Hepatocyte (in vitro differentiated cells): ENCODE measurements at regions not wholly inside any gene's neighbourhood (a gene's known extent, or its start where the extent isn't known, plus 50 kb on each side); places are given as distances from the start of the nearest gene placed in this dataset.

Experiments
- DNase-seq: peaks from one replicate; pipeline ENCODE4 v3.0.0-alpha.2; 2016; ENCODE audit warnings: low spot score
- H2AFZ ChIP-seq: fragments of 200-600 bp; sonication (generic); 2 replicates; pipeline ENCODE4 v1.6.0; 2016; ENCODE audit warnings: antibody characterized with exemption, mild to moderate bottlenecking
- H3K27ac ChIP-seq: fragments of 200-600 bp; sonication (generic); 2 replicates; pipeline ENCODE4 v1.5.1; 2016; ENCODE audit warnings: mild to moderate bottlenecking
- H3K27me3 ChIP-seq: fragments of 200-600 bp; sonication (generic); 2 replicates; pipeline ENCODE4 v1.6.1; 2016
- H3K36me3 ChIP-seq: fragments of 200-600 bp; sonication (generic); replicated peaks from 2 replicates; pipeline ENCODE4 v1.5.1; 2016; ENCODE audit warnings: low read depth; ENCODE audit not compliant: insufficient read depth
- H3K4me1 ChIP-seq: fragments of 200-600 bp; sonication (generic); 2 replicates; pipeline ENCODE4 v1.5.1; 2016; ENCODE audit warnings: mild to moderate bottlenecking, moderate library complexity; ENCODE audit not compliant: insufficient read depth
- H3K4me2 ChIP-seq: fragments of 200-600 bp; sonication (generic); 2 replicates; pipeline ENCODE4 v1.6.0; 2016
- H3K4me3 ChIP-seq: fragments of 200-600 bp; sonication (generic); 2 replicates; pipeline ENCODE4 v1.5.1; 2016; ENCODE audit warnings: mild to moderate bottlenecking
- H3K79me2 ChIP-seq: fragments of 200-600 bp; sonication (generic); 2 replicates; pipeline ENCODE4 v1.6.0; 2017; ENCODE audit warnings: mild to moderate bottlenecking
- H3K9me2 ChIP-seq: fragments of 200-600 bp; sonication (generic); replicated peaks from 2 replicates; pipeline ENCODE4 v1.6.0; 2017; ENCODE audit warnings: mild to moderate bottlenecking; ENCODE audit not compliant: insufficient read depth
- H3K9me3 ChIP-seq: fragments of 200-600 bp; sonication (generic); 2 replicates; pipeline ENCODE4 v1.5.1; 2016; ENCODE audit warnings: low read depth, mild to moderate bottlenecking
- H4K20me1 ChIP-seq: fragments of 200-600 bp; sonication (generic); 2 replicates; pipeline ENCODE4 v1.6.0; 2016; ENCODE audit warnings: mild to moderate bottlenecking; ENCODE audit not compliant: insufficient read depth, poor library complexity, severe bottlenecking
- EZH2 ChIP-seq: fragments of 200-600 bp; sonication (generic); IDR thresholded peaks from 2 replicates; pipeline ENCODE4 v1.6.1; 2016; ENCODE audit warnings: antibody characterized with exemption, mild to moderate bottlenecking, borderline replicate concordance
- EZH2phosphoT487 ChIP-seq: fragments of 200-600 bp; sonication (generic); IDR thresholded peaks from one replicate; pipeline ENCODE4 v1.6.1; 2018; ENCODE audit warnings: antibody characterized with exemption, mild to moderate bottlenecking, low read depth, moderate library complexity; ENCODE audit not compliant: unreplicated experiment, severe bottlenecking
- WGBS: methylation state at CpG from one replicate; pipeline ENCODE4 v1.1.6; 2016; ENCODE audit warnings: low lambda C conversion rate; ENCODE audit errors: missing lambda C conversion rate; 5-methylcytosine and 5-hydroxymethylcytosine counted together
- TF ChIP-seq, protein P1 (sequence below): fragments of 200-600 bp; sonication (generic); IDR thresholded peaks from 2 replicates; pipeline ENCODE4 v1.5.1; 2016; ENCODE audit warnings: antibody characterized with exemption, mild to moderate bottlenecking; ENCODE audit not compliant: poor library complexity

DNA sequence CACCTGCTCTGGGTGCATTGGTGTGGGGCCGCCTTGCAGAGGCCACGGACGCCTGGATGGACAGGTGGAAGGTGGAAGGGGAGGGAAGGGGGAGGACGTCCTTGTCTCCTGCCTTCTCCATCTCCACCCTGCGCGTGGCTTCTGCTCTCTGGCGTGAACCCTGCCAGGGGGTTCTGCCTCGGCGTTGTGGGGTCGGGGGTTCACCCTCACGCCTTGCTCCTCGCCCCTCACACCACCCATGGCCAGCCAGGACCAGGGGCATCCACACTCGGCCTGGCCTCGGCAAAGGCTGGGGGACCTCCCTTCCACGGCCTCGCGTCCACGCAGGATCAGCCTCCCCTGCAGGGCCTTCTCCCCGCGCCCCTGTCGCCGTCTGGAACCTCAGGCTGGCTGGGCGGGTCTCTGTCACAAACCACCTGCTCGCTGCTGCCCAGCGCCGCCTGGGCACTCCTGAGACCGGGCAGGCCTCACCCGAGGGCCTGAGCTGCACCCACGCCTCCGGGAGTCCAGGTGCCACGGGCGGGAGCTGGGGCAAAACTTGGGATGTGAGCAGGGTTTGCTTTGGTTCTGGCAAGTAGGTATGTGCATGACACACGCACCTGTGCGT lies 655.9 kb downstream of the GALR1 start:
- no peak for DNase-seq
- no peaks in the 10 kb centered on the region for H3K36me3 ChIP-seq
- no peaks in the 10 kb centered on the region for H3K4me1 ChIP-seq
- no peak overlapping the region for H3K27ac ChIP-seq
- no peak overlapping the region for H3K4me2 ChIP-seq
- H3K9me3 ChIP-seq = no peaks in the 10 kb centered on the region
- no peaks in the 10 kb centered on the region for H4K20me1 ChIP-seq
- H3K79me2 ChIP-seq = no peaks in the 10 kb centered on the region
- 93% methylated on average over 28 of the region's 34 CpGs for WGBS
- H3K27me3 ChIP-seq = no peaks in the 10 kb centered on the region
- H2AFZ ChIP-seq = no peak overlapping the region
- no peak for TF ChIP-seq EZH2
- H3K4me3 ChIP-seq = no peak overlapping the region
- H3K9me2 ChIP-seq = no peaks in the 10 kb centered on the region

DNA sequence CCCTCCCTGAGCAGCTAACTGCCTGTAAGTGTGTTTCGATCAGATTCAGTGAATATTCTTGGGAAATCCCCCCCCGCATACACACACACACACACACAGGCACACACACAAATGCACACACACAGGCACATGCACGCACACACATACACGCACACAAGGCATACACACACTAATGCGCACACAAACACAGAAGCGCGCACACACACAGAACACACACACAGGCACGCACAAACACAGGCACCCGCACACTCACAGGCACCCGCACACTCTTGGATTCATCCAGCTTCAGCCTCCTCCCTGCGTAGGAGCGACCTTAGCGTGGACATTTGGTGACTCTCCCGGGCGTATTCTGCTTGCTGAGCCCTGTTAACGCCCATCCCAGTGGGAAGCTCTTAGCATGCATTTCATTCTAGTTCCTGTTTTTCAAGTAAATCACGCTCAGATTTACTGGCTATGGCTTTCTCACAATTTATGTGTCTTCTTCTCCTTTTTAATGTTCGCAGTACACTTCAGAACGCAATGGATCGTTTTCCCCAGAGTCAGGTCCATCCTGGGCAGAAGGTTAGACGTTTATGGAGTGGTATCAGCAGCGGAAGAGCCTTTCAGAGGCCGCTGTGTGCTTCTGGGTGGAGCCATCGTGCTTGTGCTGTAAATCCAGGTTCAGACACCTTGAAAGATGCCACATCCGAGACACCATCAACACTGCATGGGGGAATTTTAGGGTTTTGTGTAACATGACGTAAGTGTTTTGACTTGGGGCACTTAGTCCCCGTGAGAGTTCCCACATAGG lies 656.6 kb downstream of the GALR1 start:
- Histone ChIP-seq H3K4me3 (no peak overlapping the region), H4K20me1 (no peaks in the 10 kb centered on the region), H3K27me3 (no peaks in the 10 kb centered on the region), H3K4me1 (no peaks in the 10 kb centered on the region), H3K9me3 (no peaks in the 10 kb centered on the region), H3K27ac (no peak overlapping the region), H2AFZ (no peak overlapping the region), H3K79me2 (no peaks in the 10 kb centered on the region), H3K9me2 (no peaks in the 10 kb centered on the region), H3K36me3 (no peaks in the 10 kb centered on the region), H3K4me2 (no peak overlapping the region)
- 79% methylated on average over 27 of the region's 27 CpGs for WGBS
- TF ChIP-seq, protein P1, sequence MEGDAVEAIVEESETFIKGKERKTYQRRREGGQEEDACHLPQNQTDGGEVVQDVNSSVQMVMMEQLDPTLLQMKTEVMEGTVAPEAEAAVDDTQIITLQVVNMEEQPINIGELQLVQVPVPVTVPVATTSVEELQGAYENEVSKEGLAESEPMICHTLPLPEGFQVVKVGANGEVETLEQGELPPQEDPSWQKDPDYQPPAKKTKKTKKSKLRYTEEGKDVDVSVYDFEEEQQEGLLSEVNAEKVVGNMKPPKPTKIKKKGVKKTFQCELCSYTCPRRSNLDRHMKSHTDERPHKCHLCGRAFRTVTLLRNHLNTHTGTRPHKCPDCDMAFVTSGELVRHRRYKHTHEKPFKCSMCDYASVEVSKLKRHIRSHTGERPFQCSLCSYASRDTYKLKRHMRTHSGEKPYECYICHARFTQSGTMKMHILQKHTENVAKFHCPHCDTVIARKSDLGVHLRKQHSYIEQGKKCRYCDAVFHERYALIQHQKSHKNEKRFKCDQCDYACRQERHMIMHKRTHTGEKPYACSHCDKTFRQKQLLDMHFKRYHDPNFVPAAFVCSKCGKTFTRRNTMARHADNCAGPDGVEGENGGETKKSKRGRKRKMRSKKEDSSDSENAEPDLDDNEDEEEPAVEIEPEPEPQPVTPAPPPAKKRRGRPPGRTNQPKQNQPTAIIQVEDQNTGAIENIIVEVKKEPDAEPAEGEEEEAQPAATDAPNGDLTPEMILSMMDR = no peak
- TF ChIP-seq EZH2phosphoT487 (no peak), EZH2 (no peak)
- no peak for DNase-seq

DNA sequence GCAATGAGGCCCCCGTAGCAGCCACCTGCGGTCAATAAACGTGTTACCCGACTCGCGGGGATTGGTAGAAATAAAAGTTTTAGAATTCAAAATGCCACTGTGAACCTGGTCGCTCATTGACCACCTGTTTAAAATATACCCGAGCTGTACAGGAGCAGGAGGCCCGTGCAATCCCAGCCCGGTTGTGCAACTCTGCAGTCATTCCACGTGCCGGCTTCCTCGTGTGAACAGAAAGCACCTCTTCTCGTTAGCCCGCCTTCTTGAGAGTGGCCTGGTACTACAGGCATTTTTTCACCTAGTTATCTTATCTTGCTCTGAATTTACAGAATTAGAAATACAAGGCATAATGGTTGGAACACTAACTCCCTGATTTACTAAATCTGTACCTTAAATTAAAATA lies 660.7 kb downstream of the GALR1 start:
- TF ChIP-seq EZH2phosphoT487 (no peak), EZH2 (no peak)
- TF ChIP-seq, protein P1 = no peak
- Histone ChIP-seq H3K9me2 (no peaks in the 10 kb centered on the region), H3K4me3 (no peak overlapping the region), H3K9me3 (no peaks in the 10 kb centered on the region), H4K20me1 (no peaks in the 10 kb centered on the region), H3K79me2 (no peaks in the 10 kb centered on the region), H3K27me3 (no peaks in the 10 kb centered on the region), H3K36me3 (no peaks in the 10 kb centered on the region), H3K4me1 (no peaks in the 10 kb centered on the region), H3K27ac (no peak overlapping the region), H2AFZ (no peak overlapping the region), H3K4me2 (no peak overlapping the region)
- 94% methylated on average over 15 of the region's 15 CpGs for WGBS
- no peak for DNase-seq

DNA sequence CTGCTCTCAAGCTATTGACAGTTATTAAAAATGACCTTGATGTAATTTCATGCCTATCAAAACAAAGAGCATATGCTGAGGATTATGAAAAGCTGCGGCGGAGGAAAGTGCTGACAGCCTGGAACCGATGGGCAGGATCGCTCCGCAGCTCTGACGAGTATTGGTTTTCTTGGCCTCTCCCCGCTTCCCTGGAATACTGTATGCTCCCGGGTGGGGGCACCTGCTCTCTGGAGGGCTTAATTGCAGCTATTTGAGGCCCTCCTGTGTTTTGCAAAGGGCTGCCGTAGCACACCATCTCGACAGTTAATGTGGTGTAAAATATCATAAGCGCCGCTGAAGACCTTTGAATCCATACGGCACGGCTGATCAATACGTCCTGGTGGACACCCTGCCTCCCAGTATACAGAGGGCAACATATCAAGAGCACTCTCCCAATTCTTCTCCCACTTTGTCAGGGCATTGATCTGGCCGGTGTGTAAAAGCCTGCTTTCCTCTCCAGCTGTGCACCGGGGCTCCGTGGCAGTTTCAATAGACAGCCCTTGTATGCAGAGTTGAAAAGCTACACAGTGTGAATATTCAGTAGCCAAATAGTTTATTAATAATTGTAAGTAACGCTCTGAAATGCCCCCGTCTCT lies 662.4 kb downstream of the GALR1 start:
- TF ChIP-seq, protein P1 = no peak
- TF ChIP-seq EZH2phosphoT487 (no peak), EZH2 (no peak)
- H3K27me3 ChIP-seq = no peaks in the 10 kb centered on the region
- no peak overlapping the region for H3K27ac ChIP-seq
- no peaks in the 10 kb centered on the region for H4K20me1 ChIP-seq
- H3K4me2 ChIP-seq = no peak overlapping the region
- DNase-seq = no peak
- no peaks in the 10 kb centered on the region for H3K9me3 ChIP-seq
- no peaks in the 10 kb centered on the region for H3K79me2 ChIP-seq
- H3K4me3 ChIP-seq = no peak overlapping the region
- no peaks in the 10 kb centered on the region for H3K9me2 ChIP-seq
- no peaks in the 10 kb centered on the region for H3K36me3 ChIP-seq
- H2AFZ ChIP-seq = no peak overlapping the region
- no peaks in the 10 kb centered on the region for H3K4me1 ChIP-seq
- WGBS = 81% methylated on average over 20 of the region's 20 CpGs
